ENCODE measurements at regions not wholly inside any gene's neighbourhood (a gene's known extent, or its start where the extent isn't known, plus 50 kb on each side); places are given as distances from the start of the nearest gene placed in this dataset.

GRCh38 chr2:19465978-19466377 is 107.6 kb upstream of the OSR1 start:
- no peak for DNase-seq (ENCODE audit: extremely low read depth in 1 of 2, low read depth in 1 of 2)

GRCh38 chr2:19462256-19462645 is 103.8 kb upstream of the OSR1 start:
- no peak for DNase-seq (ENCODE audit: extremely low read depth in 1 of 2, low read depth in 1 of 2)

- DNase-seq (ENCODE audit: extremely low read depth in 1 of 2, low read depth in 1 of 2), result no peak
Measured at GRCh38 chr2:19461504-19462255, 103.3 kb upstream of the OSR1 start.

GRCh38 chr2:19460761-19461160 is 102.3 kb upstream of the OSR1 start:
- DNase-seq (ENCODE audit: extremely low read depth in 1 of 2, low read depth in 1 of 2), result no peak

- DNase-seq (ENCODE audit: extremely low read depth in 1 of 2, low read depth in 1 of 2), result no peak
Measured at GRCh38 chr2:19458427-19459003, 100.1 kb upstream of the OSR1 start.

GRCh38 chr2:19457809-19458208 is 99.4 kb upstream of the OSR1 start:
- DNase-seq (ENCODE audit: extremely low read depth in 1 of 2, low read depth in 1 of 2), result no peak

- no peak for DNase-seq (ENCODE audit: extremely low read depth in 1 of 2, low read depth in 1 of 2)
Measured at GRCh38 chr2:19456705-19457309, 98.4 kb upstream of the OSR1 start.

GRCh38 chr2:19454125-19454524 is 95.7 kb upstream of the OSR1 start:
- DNase-seq (ENCODE audit: extremely low read depth in 1 of 2, low read depth in 1 of 2), result no peak

GRCh38 chr2:19442731-19443130 is 84.3 kb upstream of the OSR1 start:
- DNase-seq (ENCODE audit: extremely low read depth in 1 of 2, low read depth in 1 of 2), result no peak

GRCh38 chr2:19439081-19439480 is 80.7 kb upstream of the OSR1 start:
- no peak for DNase-seq (ENCODE audit: extremely low read depth in 1 of 2, low read depth in 1 of 2)

GRCh38 chr2:19435815-19436214 is 77.4 kb upstream of the OSR1 start:
- no peak for DNase-seq (ENCODE audit: extremely low read depth in 1 of 2, low read depth in 1 of 2)

GRCh38 chr2:19434413-19434812 is 76.0 kb upstream of the OSR1 start:
- DNase-seq (ENCODE audit: extremely low read depth in 1 of 2, low read depth in 1 of 2), result no peak

GRCh38 chr2:19426941-19427340 is 68.5 kb upstream of the OSR1 start:
- DNase-seq (ENCODE audit: extremely low read depth in 1 of 2, low read depth in 1 of 2), result no peak

- no peak for DNase-seq (ENCODE audit: extremely low read depth in 1 of 2, low read depth in 1 of 2)
Measured at GRCh38 chr2:19426144-19426543, 67.7 kb upstream of the OSR1 start.

GRCh38 chr2:19425419-19425818 is 67.0 kb upstream of the OSR1 start:
- DNase-seq (ENCODE audit: extremely low read depth in 1 of 2, low read depth in 1 of 2), result no peak

GRCh38 chr2:19419211-19419880 is 60.9 kb upstream of the OSR1 start:
- DNase-seq (ENCODE audit: extremely low read depth in 1 of 2, low read depth in 1 of 2), result no peak

- no peak for DNase-seq (ENCODE audit: extremely low read depth in 1 of 2, low read depth in 1 of 2)
Measured at GRCh38 chr2:19416784-19417684, 58.6 kb upstream of the OSR1 start.

- no peak for DNase-seq (ENCODE audit: extremely low read depth in 1 of 2, low read depth in 1 of 2)
Measured at GRCh38 chr2:19416083-19416482, 57.7 kb upstream of the OSR1 start.

GRCh38 chr2:19409046-19409445 is 50.6 kb upstream of the OSR1 start:
- no peak for DNase-seq (ENCODE audit: extremely low read depth in 1 of 2, low read depth in 1 of 2)

GRCh38 chr2:19408592-19408991 is 50.2 kb upstream of the OSR1 start:
- no peak for DNase-seq (ENCODE audit: extremely low read depth in 1 of 2, low read depth in 1 of 2)

Data from activated CD8-positive, alpha-beta memory T cell treated with anti-CD3 and anti-CD28 coated beads for 1 hour (primary cell).